Vagina (tissue), 2 donors: ENCODE measurements at regions not wholly inside any gene's neighbourhood (a gene's known extent, or its start where the extent isn't known, plus 50 kb on each side); places are given as distances from the start of the nearest gene placed in this dataset.

ENCODE experiments used
- DNase-seq, 2 donors: peaks; one replicate each; pipeline ENCODE4 v3.0.0-alpha.2; 2017; ENCODE audit errors: extremely low spot score in 2 of 2
- H3K27ac ChIP-seq: fragments of 200-600 bp; sonication (generic); one replicate; pipeline ENCODE4 v1.5.1; 2019
- H3K27me3 ChIP-seq: fragments of 200-600 bp; sonication (generic); one replicate; pipeline ENCODE4 v1.5.1; 2019
- H3K36me3 ChIP-seq, 2 donors: fragments of 200-600 bp; sonication (generic); one replicate each; pipeline ENCODE4 v1.5.1; 2017 to 2019
- H3K4me1 ChIP-seq: fragments of 200-600 bp; sonication (generic); one replicate; pipeline ENCODE4 v1.5.1; 2019
- H3K4me3 ChIP-seq, 2 donors: fragments of 200-600 bp; sonication (generic); 1 replicate in 1 of 2; 2 replicates in 1 of 2; pipeline ENCODE4 v1.5.1; 2016 to 2019
- H3K9me3 ChIP-seq: fragments of 200-600 bp; sonication (generic); one replicate; pipeline ENCODE4 v1.5.1; 2019
- POLR2A ChIP-seq, 2 donors: fragments of 450-650 bp; IDR thresholded peaks; one replicate each; pipeline ENCODE4 v1.6.1; 2017; ENCODE audit warnings: antibody characterized with exemption in 2 of 2, mild to moderate bottlenecking in 2 of 2, moderate library complexity in 2 of 2
- POLR2AphosphoS5 ChIP-seq, 2 donors: sonication (generic); formaldehyde crosslinking; IDR thresholded peaks; one replicate each; pipeline ENCODE4 v1.9.0; 2017; ENCODE audit warnings: antibody characterized with exemption in 2 of 2, mild to moderate bottlenecking in 2 of 2, low read depth in 1 of 2; ENCODE audit not compliant: insufficient read depth in 1 of 2
- intact Hi-C: fragments of 100-400 bp; cut with DNase I; formaldehyde crosslinking; loops from one replicate; pipeline ENCODE4 v1.15.1; 2023
- TF ChIP-seq, protein P1 (sequence below), 3 experiments: fragments of 450-650 bp in 2 of 3; fragments of 200-600 bp in 1 of 3; sonication (generic) in 1 of 3; IDR thresholded peaks; one replicate each; pipeline ENCODE4 v1.5.1; 2017 to 2019; ENCODE audit warnings: antibody characterized with exemption in 3 of 3, mild to moderate bottlenecking in 2 of 3, moderate library complexity in 2 of 3

DNA sequence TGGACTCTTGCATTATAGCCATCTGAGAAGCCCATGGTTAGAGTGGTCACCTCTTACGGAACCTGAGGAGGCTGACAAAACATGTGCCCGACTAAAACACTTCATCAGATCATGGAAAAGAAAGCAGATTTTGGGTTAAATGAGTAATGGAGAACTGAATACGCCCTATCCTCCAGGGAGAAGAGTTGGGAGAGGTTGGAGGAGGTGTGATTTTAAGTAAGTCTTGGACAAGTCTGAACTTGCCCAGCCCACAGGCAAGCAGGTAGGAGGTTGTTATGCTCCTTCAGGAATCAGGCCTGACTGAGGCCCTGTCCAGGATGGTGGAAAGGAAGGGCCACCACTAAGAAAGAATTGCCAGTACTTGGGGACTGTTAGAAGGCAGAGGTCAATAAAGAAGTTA is 255.8 kb downstream of the TGFB2 start:
- no peaks in the 10 kb centered on the region for H3K9me3 ChIP-seq
- intact Hi-C loops = no loop called here
- no peak for DNase-seq
- H3K36me3 ChIP-seq = no peaks in the 10 kb centered on the region
- TF ChIP-seq POLR2A (IDR thresholded peaks at IDR 0.05) = no peak
- TF ChIP-seq, protein P1, sequence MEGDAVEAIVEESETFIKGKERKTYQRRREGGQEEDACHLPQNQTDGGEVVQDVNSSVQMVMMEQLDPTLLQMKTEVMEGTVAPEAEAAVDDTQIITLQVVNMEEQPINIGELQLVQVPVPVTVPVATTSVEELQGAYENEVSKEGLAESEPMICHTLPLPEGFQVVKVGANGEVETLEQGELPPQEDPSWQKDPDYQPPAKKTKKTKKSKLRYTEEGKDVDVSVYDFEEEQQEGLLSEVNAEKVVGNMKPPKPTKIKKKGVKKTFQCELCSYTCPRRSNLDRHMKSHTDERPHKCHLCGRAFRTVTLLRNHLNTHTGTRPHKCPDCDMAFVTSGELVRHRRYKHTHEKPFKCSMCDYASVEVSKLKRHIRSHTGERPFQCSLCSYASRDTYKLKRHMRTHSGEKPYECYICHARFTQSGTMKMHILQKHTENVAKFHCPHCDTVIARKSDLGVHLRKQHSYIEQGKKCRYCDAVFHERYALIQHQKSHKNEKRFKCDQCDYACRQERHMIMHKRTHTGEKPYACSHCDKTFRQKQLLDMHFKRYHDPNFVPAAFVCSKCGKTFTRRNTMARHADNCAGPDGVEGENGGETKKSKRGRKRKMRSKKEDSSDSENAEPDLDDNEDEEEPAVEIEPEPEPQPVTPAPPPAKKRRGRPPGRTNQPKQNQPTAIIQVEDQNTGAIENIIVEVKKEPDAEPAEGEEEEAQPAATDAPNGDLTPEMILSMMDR (IDR thresholded peaks at IDR 0.05) = no peak
- H3K27ac ChIP-seq = no peak overlapping the region
- H3K4me1 ChIP-seq = no peaks in the 10 kb centered on the region
- no peaks in the 10 kb centered on the region for H3K27me3 ChIP-seq
- H3K4me3 ChIP-seq = no peak overlapping the region

DNA sequence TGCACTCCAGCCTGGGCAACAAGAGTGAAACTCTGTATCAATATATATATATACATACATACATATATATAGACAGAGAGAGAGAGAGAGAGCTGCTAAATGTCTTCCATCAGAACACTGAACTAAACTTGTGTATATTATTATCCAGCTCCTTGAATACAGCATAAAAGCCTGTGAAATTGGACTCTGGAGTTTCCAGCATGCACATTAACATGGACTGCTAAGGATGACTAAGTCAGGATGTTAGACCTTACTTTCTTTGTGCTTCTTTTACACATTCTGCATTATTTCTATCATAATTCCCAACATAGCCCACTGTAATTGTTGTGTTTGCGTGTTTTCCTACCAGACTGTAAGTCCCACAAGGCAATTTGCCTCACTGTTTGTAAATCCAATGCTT is 259.1 kb downstream of the TGFB2 start:
- H3K27ac ChIP-seq = no peak overlapping the region
- no peaks in the 10 kb centered on the region for H3K9me3 ChIP-seq
- H3K4me3 ChIP-seq = no peak overlapping the region
- no peaks in the 10 kb centered on the region for H3K4me1 ChIP-seq
- TF ChIP-seq, protein P1 (IDR thresholded peaks at IDR 0.05) = no peak
- no peak for TF ChIP-seq POLR2A (IDR thresholded peaks at IDR 0.05)
- no peak for TF ChIP-seq POLR2AphosphoS5 (IDR thresholded peaks at IDR 0.05; ENCODE audit: insufficient read depth in 1 of 2, low read depth in 1 of 2)
- H3K36me3 ChIP-seq = no peaks in the 10 kb centered on the region
- DNase-seq = no peak
- H3K27me3 ChIP-seq = no peaks in the 10 kb centered on the region
- intact Hi-C loops = no loop called here

DNA sequence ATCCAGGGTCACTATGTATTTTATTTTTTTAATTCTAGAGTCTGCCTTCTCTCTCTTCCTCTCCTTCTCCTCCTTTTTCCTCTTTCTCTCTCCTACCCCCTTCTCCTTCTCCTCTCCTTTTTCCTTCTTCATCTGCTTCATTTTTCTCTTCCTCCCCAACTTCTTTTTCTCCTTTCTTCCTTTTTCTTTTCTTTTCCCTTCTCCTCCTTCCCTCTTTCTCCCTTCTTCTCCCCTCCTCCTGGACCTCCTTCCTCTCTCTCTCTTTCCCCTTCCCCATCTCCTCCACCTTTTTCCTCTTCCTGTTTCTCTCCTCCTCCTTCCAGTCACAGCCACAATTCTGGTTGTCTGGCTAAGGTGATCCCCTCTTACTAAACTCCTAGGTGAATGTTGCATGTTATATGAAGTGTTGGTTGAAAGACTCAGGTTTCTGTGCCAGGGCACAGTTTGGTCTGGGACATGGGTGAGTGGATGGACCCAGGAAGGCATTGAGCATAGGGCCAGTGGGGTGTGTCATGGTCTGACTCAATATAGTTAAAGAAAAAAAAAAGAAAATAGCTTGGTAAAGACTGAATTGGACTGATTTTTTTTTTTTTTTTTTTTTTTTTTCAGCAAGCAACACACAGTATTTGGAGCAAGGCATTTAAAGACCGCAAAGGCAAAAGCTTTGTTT is 266.9 kb downstream of the TGFB2 start:
- no peaks in the 10 kb centered on the region for H3K27me3 ChIP-seq
- TF ChIP-seq POLR2AphosphoS5 (IDR thresholded peaks at IDR 0.05; ENCODE audit: insufficient read depth in 1 of 2, low read depth in 1 of 2) = no peak
- TF ChIP-seq POLR2A (IDR thresholded peaks at IDR 0.05) = no peak
- TF ChIP-seq, protein P1 (IDR thresholded peaks at IDR 0.05) = no peak
- no peaks in the 10 kb centered on the region for H3K9me3 ChIP-seq
- H3K27ac ChIP-seq = no peak overlapping the region
- intact Hi-C loops = no loop called here
- no peak for DNase-seq
- no peak overlapping the region for H3K4me3 ChIP-seq
- H3K36me3 ChIP-seq = no peaks in the 10 kb centered on the region
- no peaks in the 10 kb centered on the region for H3K4me1 ChIP-seq

DNA sequence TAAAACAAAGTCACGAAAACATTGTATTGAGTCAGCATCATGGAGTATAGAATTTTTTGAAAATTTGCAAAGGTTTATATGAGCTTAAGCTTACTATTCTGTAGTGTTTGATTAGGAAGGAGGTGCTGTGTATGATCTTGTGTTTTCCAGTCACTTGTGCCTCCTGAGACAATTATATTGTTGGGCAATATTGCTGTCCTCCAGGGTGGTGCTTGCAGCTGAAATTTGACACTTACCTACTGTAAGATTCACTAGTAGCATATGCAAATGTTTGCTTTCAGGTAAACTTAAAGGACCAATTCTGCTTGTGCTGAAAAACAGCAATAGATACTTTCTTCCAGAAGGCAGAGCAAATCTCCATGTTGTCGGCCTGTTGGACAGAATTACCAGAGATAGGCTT is 268.0 kb downstream of the TGFB2 start:
- Histone ChIP-seq H3K4me3 (no peak overlapping the region), H3K36me3 (no peaks in the 10 kb centered on the region), H3K4me1 (no peaks in the 10 kb centered on the region), H3K27ac (no peak overlapping the region), H3K9me3 (no peaks in the 10 kb centered on the region), H3K27me3 (no peaks in the 10 kb centered on the region)
- DNase-seq = no peak
- TF ChIP-seq, protein P1 (IDR thresholded peaks at IDR 0.05) = no peak
- TF ChIP-seq POLR2AphosphoS5 (IDR thresholded peaks at IDR 0.05; ENCODE audit: insufficient read depth in 1 of 2, low read depth in 1 of 2) = no peak
- no peak for TF ChIP-seq POLR2A (IDR thresholded peaks at IDR 0.05)
- intact Hi-C loops = no loop called here

DNA sequence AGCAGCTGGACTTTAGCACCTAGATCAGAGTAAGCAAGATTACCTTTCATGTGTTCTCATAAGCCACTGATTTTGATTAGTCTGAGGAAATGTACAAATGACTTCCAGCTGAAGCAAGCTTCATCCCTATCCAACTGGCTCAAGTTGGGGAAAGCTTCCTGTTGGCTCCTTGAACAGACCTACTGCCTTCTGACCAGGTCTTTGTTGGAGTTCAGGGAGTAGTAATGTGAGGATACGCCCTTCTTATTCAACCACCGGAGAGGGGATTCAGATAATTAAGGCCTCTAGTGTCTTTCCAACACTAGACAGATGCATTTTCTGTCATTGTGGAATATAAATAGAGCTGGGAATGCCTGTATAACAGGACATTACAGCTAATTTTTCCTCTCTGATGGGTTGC is 268.9 kb downstream of the TGFB2 start:
- no peaks in the 10 kb centered on the region for H3K27me3 ChIP-seq
- H3K4me3 ChIP-seq = no peak overlapping the region
- no peaks in the 10 kb centered on the region for H3K9me3 ChIP-seq
- no peaks in the 10 kb centered on the region for H3K4me1 ChIP-seq
- H3K27ac ChIP-seq = no peak overlapping the region
- intact Hi-C loops = no loop called here
- DNase-seq = no peak
- no peaks in the 10 kb centered on the region for H3K36me3 ChIP-seq
- TF ChIP-seq, protein P1 (IDR thresholded peaks at IDR 0.05) = no peak
- TF ChIP-seq POLR2A (IDR thresholded peaks at IDR 0.05) (no peak), POLR2AphosphoS5 (IDR thresholded peaks at IDR 0.05; ENCODE audit: insufficient read depth in 1 of 2, low read depth in 1 of 2) (no peak)
